HG02938 (cell line): ENCODE measurements at regions not wholly inside any gene's neighbourhood (a gene's known extent, or its start where the extent isn't known, plus 50 kb on each side); places are given as distances from the start of the nearest gene placed in this dataset.

Experiments used
- ATAC-seq: cut with Tn5 transposase; IDR thresholded peaks from one replicate; pipeline ENCODE4 v1.9.1; 2021; ENCODE audit warnings: mild to moderate bottlenecking, moderate library complexity; ENCODE audit not compliant: unreplicated experiment

DNA sequence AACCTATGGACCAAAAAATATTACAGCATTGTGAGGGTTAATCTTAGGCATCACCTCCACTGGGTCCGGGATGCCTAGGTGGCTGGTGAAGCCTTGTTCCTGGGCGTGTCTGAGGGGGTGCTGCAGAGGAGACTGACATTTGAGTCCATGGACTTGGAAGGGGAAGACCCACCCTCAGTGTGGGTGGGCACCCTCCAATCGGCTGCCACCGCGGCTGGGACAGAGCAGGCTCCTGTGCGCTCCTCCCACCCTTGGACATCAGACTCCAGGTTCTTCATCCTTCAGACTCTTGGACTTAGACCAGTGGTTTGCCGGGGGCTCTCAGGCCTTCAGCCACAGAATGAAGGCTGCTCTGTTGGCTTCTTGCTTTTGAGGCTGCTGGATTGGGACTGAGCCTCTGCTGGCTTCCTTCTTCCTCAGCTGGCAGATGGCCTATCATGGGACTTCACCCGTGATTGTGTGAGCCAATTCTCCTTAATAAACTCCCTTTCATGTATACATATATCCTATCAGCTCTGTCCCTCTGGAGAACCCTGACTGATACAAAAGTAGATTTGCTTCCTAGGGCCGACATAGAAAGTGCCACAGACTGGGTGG is 113.1 kb downstream of the TTLL2 start:
- no peak for ATAC-seq

DNA sequence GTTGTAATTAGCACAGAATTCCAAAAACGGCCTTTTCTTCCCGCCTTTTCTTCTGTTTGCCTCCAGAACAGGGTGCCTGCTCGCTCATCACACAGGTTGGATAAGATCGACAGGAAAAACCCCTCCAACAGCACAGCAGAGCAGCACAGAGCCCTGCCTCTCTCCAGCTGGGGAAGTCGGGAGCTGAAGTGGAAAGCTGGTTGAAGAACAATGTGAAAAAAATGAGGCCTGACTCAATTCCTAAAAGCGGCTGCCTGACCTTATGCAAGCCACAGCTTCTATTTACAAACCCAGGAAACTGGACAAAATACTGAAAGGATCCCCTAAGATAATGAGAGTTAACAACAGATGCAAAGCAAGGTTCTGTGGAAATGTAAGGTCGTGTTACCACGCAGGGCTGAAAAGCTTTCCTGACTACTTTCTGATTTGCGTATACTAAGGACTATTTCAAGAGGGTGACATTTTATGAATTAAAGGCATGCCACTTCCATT is 116.9 kb downstream of the TTLL2 start:
- ATAC-seq = no peak

DNA sequence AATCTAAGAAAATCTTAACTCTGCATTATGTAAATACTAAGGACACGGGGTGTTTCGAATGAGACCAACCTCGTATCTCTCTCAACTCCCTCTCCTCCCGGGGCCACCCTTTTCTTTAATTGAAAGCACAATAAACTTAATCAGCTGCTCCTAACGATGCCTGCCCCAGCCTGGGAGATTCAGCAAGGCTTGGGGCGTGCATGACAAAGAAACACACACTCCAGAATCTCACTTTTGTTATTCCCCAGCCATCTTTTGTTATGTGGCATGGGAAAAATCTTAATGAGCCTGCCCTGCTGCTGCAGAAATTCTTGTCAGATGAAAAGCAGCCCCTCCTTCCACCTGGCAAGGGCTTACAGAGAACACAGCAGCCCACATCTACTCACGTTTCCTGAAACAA is 117.4 kb downstream of the TTLL2 start:
- ATAC-seq = no peak

DNA sequence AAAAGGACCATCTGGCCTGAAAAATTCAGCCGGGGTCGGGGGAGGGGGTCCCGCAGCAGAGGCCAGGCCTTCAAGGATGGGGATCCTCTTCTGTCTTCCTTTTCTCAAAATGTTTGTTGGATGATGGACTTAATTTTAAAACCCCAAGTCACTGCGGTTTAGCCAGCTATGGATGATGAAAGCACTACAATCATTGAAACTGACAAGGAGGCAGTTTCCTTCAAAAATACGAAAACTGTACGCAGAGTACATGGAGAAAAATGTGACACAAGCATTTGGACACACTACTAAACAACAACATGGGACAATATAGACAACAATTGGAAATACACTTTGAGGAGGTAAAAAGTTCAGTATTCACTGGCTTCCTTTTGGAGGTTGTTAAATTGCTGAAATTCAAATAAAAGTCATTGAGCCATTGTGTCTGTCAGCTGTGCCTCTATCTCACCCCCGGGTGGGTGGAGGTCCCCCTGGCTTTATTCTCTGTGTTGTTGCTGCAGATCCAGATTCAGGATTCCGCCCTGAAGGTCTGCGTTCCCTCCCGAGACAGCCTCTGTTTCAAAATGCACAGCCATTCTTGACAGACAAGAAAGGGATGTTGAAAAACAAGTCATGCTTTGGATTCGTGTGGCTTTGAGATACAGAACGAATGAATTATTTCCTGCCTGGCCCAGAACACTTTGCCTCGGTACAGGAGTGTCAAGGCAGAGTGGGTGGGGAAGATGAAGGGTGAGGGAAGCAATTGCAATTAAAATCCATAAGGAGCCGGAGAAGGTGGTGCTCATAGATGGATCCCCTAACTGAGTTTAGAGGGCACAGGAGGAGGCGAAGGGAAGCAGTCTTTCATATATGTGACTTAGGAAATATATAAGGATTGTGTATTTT is 118.2 kb downstream of the TTLL2 start:
- no peak for ATAC-seq

DNA sequence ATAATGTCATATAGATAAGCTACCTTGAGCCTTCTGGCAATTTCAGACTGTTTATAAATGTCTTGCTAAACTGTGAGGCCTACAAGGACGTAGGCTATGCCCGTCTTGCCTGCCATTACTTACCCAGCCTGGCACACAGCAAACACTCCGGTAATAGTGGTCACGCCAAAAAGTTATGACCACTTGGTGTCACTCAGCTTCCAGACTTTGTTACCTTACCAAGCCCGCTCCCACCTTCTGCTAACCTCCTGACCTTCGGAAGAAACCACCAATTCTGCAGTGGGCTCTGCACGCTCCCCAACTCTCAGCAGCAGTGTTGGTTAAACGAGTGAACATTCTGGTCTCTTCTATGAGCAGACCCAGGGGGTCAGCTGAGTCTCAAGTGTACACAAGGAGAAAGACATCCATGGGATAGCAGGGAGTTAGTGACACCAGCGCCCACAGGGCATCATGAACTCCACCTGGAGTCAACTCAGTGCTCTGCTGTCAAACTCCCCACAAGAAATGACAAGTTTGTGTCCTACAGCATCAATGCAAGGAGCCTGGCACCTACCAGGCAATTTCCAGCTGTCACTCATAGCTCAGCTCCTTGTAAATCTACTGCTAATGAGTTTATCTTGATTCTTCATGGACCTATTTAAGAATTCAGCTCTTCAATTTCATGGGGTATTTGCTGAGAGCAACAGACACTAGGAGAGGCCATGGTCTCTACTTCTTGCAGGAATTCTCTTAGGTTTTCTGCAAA is 119.9 kb downstream of the TTLL2 start:
- no peak for ATAC-seq

DNA sequence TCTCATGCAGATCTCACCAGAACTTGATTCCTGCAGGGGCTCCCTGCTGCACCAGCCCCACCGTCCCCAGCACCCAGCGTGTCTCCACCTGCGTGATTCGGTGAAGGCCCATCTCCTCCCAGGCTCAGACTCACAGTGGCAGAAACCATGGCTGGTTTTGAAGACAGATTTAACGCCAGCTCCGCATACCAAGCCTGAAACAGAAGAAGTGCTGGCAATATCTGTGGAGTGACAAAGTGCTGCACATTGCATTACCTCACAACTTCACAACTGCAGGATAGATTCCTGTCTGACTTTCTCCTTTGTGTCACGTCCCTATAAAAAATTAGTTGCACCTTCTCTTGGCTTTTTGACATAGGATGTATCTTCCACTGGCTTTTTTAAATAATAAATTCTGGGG is 120.7 kb downstream of the TTLL2 start:
- no peak for ATAC-seq

DNA sequence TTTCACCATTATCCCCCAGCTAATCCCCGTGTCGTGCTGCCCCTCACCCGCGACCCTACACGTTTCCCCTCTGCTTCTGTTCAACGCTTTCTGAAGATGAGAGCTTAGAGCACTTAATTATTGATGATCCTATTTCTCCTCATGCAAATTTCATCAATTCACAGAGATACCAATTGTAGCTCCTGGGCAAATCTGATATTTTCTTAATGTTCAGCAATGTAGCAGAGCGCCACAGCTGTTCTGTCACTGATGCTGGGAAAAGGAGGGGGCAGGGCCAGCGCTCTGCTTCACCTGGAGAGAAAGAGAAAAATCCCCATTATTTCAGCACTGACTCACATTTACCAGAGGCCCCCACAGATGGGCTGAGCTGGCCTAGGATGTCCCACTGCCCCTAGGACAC is 121.2 kb downstream of the TTLL2 start:
- ATAC-seq = no peak

DNA sequence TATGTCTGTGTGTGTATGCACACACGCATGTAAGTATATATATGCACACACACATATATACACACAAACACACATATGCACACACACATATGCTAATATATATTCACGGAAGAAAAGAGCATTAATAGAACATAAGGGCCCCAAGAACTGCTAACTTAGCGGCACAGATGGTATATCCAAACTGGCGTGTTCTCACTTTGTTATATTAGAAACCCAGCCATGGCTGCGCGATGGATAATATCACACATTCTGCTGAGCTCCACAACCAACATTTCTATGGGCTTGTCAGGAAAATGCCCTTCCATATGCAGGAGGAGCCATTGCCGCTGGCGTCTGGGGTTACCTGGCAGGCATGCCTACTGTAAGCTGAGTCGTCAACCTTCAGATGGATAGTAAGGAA is 122.1 kb downstream of the TTLL2 start:
- ATAC-seq = no peak

DNA sequence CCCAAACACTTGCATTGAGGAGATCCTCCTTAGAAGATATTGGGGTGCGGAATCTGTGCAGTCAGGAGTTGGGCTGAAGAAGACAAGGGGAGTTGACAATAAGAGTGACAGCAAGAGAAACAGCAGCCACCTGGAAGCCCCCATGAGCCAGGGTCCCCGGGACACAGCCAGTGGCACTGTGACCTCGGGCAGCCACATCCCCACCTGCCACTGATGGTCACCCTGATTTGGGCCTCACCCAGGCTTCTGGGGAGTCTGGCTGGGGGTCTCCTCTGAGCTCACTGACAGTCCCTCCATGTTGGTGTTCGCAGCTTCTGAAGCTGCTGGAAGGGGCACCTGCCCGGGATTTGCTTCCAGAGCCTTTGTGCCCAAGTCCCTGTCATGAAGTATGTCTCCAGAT is 123.5 kb downstream of the TTLL2 start:
- no peak for ATAC-seq

DNA sequence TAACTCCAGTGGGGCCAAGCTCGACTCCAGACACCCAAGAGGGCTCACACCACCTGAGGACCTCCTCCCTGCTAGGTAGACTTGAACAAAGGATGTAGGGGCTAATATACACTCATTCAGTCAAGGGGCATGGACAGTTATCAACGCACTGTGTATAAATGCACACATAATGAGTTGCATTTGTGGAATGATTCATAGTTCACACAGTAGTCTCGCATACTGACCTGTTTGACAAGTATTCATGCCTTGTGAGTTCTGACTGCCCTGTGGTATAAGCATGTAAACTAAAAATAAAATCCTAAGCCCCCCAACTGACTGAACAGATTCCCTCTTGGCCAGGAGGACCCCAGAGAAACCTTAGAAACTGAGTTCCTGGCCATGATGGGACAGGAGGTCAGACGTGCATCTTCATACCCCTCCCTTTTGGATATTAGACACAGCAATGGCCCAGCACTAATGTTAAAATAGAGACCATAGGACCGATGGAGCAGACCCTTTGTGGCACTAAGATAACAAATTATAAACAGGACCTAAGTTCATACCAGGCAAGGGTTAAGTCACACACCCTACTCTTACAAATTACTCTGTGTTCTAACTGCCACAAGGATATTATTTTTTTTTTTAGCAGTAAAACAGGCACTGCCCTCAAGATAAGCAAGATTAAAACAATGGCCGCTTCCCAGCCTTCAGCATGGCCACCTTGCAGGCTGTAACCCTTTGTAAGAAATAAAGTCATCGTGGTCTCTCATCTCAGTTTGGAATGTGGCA is 124.4 kb downstream of the TTLL2 start:
- no peak for ATAC-seq

DNA sequence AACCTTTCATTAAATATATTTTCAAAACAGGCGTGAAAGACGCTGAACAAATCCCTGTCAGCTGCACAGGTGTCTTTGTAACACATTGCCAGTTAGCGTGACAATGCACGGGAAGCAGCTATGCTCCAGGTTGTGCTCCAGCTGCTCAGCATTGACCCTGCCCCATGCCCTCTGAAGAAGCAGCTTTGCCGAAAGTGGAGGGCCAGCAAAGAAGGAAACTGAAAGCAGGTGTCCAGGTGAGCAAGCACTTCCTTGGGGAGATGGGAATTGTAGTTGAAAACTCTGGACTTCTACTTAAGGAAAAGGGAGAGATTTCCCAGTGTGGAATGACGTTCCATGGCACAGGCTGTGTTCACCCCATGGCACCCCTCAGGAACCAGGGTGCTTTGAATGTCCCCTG is 125.7 kb downstream of the TTLL2 start:
- no peak for ATAC-seq

DNA sequence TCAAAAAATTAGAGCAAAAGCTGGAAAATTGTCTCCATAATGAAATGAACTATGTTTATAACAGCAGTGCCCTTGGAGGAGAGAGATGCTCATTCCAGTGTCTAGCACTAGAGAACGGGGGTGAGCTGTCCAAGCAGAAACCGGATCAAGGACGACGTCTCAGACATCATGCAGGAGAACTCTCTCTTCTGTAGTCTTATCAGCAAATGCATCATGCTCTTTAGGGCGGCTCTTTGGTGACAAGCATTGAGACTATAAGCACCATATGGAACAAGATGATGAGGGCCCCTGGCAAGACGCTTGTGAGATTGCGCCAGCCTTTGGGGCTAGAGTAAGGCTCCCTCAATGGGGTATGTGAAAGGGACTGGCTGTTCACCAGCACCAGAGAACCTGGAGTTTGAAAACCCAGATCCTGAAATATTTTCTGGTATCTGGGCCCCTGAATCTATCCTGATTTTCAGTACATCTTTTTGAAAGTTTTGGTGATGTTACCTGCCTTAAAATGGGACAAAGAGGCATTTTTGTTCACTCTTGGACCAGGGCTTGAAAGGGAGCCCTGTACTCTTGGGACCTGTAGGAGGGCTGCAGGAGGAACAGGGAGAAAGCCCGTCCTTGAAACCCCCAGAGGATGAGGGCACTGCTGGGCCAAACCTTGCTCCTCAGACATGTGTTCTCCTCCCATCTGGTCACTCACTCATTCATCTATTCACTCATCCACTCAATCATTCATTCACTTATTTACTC is 127.6 kb downstream of the TTLL2 start:
- ATAC-seq = no peak

DNA sequence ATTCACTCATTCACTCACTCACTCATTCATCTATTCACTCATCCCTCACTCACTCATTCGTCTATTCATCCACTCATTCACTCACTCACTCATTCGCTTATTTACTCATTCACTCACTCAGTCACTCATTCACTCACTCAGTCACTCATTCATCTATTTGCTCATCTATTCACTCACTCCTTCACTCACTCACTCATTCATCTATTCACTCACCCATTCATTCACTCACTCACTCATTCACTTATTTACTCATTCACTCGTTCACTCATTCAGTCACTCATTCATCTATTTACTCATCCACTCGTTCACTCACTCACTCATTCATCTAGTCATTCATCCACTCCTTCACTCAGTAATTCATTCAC is 128.2 kb downstream of the TTLL2 start:
- no peak for ATAC-seq

DNA sequence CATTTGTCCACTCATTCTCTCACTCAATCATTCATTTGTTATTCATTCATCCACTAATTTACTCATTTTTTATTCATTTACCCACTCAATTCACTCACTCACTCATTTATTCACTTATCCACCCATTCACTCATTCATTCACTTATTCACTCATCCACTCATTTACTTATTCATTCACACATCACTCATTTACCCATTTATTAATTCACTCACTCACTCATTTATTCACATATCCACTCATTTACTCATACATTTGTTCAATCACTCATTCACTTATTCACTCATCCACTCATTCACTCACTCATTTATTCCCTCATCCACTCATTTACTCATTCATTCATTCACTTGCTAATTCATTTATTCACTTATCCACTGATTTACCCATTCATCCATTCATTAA is 129.1 kb downstream of the TTLL2 start:
- no peak for ATAC-seq

DNA sequence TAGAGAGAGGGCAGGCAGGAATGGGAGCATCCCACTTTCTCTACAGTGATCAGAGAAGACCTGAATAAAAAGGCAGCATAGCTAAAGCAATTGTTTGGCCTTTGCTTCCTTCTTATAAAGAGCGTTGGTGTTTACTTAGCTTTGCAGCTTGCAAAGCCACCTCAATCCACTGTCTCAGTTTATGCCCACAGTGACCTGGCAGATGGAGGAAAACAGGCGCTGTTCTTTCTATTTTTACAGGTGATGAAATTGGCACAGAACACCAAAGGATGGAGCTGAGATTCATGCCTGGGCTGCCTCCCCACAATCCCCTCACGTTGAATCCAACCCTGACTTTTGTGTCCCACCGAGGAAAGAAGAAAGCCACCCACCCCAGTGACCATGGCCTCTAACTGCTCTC is 130.5 kb downstream of the TTLL2 start:
- ATAC-seq = no peak

DNA sequence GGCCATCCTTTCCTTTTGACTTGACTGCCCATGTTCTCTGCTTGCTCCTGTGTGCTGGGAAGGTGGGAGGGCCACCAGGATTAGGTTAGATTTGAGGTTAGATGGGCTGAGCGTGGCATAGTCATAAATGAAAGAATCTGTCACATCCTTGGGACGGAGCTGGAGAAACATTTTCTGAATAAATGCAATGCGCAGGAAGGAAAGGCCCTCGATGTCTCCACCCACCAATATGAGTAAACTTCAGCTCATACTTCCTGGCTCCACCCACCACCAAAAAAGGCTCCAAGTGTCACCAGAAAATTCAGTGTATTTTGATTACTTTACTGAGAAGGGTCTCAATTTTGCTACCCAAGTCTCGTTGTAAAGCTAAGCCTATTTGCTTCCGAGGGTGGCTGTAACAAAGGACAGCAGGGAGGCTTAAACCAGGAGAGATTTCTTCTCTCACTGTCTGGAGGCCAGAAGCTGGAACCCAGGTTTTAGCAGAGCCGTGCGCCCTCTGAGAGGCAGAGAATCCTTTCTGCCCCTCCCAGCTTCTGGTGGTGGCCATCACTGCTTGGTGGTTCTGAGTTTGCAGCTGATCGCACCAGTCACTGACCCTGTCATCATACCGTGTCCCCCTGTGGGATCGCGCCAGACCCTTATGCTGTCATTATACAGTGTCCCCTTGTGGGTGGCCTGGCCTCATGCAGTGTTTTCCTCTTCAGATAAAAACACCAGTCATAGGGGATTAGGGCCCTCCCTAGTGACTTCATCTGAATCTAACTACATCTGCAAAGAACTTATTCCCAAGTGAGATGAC is 137.8 kb downstream of the TTLL2 start:
- no peak for ATAC-seq

DNA sequence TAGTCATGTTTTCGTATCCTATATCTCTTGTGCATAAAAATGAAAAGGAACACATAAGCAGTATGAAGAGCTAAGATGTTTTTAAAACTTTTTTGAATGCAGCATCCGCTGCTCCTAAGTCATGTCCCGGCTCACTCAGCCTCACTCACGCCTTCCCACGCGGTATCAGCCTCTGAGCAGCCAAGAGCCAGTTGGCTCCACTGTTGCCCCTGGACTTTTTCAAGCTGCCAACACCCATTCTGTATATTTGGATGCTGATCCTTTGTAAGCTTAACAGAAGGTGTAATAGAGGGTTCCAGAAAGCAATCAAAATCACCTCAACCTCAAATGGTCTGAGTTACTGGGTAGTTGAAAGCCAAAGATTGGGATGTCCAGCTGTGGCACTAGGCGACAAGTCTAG is 139.3 kb downstream of the TTLL2 start:
- ATAC-seq = no peak

DNA sequence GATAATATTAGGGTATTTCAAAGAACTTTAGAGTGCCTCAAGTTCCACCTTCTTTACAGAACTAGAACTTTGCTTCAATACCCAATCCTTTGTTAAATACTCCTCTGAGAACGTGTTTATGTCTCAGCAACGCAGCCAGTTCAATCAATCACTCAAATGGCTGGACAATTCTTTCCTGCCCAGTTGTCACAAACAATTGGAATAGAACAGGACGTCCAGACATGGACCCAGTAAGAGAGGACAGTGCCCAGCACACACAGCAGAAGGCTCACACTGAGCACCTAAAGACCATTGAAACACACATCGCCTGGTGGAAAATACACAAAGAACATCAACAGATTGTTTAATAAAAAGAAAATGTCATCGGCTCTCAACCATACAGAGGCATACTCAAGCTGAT is 140.6 kb downstream of the TTLL2 start:
- no peak for ATAC-seq

DNA sequence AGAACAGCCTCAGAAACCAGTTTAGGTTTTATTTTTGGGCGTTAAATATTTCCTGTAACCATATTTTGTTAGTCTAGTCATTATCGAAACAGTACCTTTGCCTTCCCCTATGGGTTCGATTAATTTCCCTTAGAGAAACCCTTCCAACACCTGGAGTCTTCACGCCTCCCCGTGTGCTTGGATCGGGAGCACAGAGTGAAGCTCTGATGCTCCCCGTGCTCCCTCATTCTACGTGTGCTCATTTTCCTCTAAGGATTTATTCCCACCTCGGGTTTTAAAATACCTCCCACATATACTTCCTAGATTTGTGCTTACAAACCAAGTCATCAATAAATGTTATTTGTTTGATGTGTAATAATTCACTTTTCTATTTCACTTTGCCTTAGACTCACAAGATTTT is 142.4 kb downstream of the TTLL2 start:
- ATAC-seq = no peak
